GM12891 (cell line): ENCODE measurements at regions not wholly inside any gene's neighbourhood (a gene's known extent, or its start where the extent isn't known, plus 50 kb on each side); places are given as distances from the start of the nearest gene placed in this dataset.

Experiments used
- POLR2A ChIP-seq: IDR thresholded peaks from 2 replicates; pipeline ENCODE4 v1.6.1; 2011; ENCODE audit warnings: low read depth, low read length, control low read depth
- SPI1 ChIP-seq: IDR thresholded peaks from 2 replicates; pipeline ENCODE4 v1.6.1; 2011; ENCODE audit warnings: low read depth, low read length, control low read depth
- TAF1 ChIP-seq: IDR thresholded peaks from 2 replicates; pipeline ENCODE4 v1.6.1; 2011; ENCODE audit warnings: low read depth, low read length, control low read depth

DNA sequence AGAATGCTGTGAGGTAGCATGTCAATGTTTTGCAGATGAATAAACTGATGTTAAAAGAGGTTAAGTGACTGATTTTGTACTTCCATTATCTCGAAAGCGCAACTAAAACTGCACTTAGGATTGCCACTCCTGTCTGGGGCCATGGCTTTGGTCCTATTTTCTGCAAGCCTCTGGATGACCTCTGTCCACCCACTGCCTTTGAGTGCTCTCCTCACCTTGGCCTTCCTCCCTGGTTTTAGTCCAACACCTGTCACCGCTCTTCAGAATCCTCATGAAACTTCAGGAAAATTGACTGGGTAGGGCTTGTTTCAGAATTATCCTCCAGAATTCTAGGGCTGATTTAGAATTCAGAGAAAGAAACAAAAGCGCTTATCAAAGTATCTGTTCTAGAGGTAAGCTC is 51.1 kb upstream of the HNMT start:
- TF ChIP-seq POLR2A, result no peak
- no peak for TF ChIP-seq TAF1
- TF ChIP-seq SPI1, result no peak
